ENCODE measurements at regions not wholly inside any gene's neighbourhood (a gene's known extent, or its start where the extent isn't known, plus 50 kb on each side); places are given as distances from the start of the nearest gene placed in this dataset.

- peaks cover 13 to 28% (median 21%) of the 10 kb centered on the region in 4 donors for H3K4me1 ChIP-seq
- WGBS, 2 donors: 88 to 91% methylated on average over 25 of the region's 25 CpGs
- TF ChIP-seq CTCF (IDR thresholded peaks at IDR 0.05) (no peak), EP300 (IDR thresholded peaks at IDR 0.05) (no peak), POLR2A (IDR thresholded peaks at IDR 0.05) (no peak), POLR2AphosphoS5 (IDR thresholded peaks at IDR 0.05) (no peak)
- H3K4me3 ChIP-seq: no peak overlapping the region
- H3K27ac ChIP-seq: peak overlapping the region in 2 of 4 donors; percentile 43 to 62
- DNase-seq (no peak), ATAC-seq (ENCODE audit: low FRiP score in 2 of 2) (no peak)
- H3K9me3 ChIP-seq: no peaks in the 10 kb centered on the region
- no peaks in the 10 kb centered on the region for H3K27me3 ChIP-seq
- no peaks in the 10 kb centered on the region for H3K36me3 ChIP-seq
Observed at GRCh38 chr15:66852064-66852905, 150.2 kb downstream of the SMAD6 start.

GRCh38 chr15:66854012-66854965 lies 152.3 kb downstream of the SMAD6 start:
- ATAC-seq (ENCODE audit: low FRiP score in 2 of 2) (no peak), DNase-seq (peak in 1 of 2 donors; percentile 13)
- Histone ChIP-seq H3K4me1 (peaks cover 13 to 28% (median 21%) of the 10 kb centered on the region in 4 donors), H3K4me3 (no peak overlapping the region), H3K36me3 (no peaks in the 10 kb centered on the region), H3K27me3 (no peaks in the 10 kb centered on the region), H3K27ac (no peak overlapping the region), H3K9me3 (no peaks in the 10 kb centered on the region)
- WGBS, 2 donors: 83 to 85% methylated on average over 23 of the region's 23 CpGs
- no peak for TF ChIP-seq CTCF (IDR thresholded peaks at IDR 0.05)
- TF ChIP-seq POLR2A (IDR thresholded peaks at IDR 0.05): no peak
- TF ChIP-seq EP300 (IDR thresholded peaks at IDR 0.05): no peak
- no peak for TF ChIP-seq POLR2AphosphoS5 (IDR thresholded peaks at IDR 0.05)

GRCh38 chr15:66855041-66855440 lies 153.0 kb downstream of the SMAD6 start:
- WGBS, 2 donors: 72 to 74% methylated on average over 1 of the region's 1 CpG
- Histone ChIP-seq H3K36me3 (no peaks in the 10 kb centered on the region), H3K27me3 (no peaks in the 10 kb centered on the region), H3K4me3 (no peak overlapping the region), H3K27ac (no peak overlapping the region), H3K9me3 (no peaks in the 10 kb centered on the region), H3K4me1 (peaks cover 13 to 26% (median 21%) of the 10 kb centered on the region in 4 donors)
- TF ChIP-seq EP300 (IDR thresholded peaks at IDR 0.05): no peak
- TF ChIP-seq CTCF (IDR thresholded peaks at IDR 0.05): no peak
- no peak for TF ChIP-seq POLR2A (IDR thresholded peaks at IDR 0.05)
- no peak for TF ChIP-seq POLR2AphosphoS5 (IDR thresholded peaks at IDR 0.05)
- no peak for DNase-seq
- no peak for ATAC-seq (ENCODE audit: low FRiP score in 2 of 2)

- H3K9me3 ChIP-seq: no peaks in the 10 kb centered on the region
- H3K4me3 ChIP-seq: no peak overlapping the region
- no peaks in the 10 kb centered on the region for H3K27me3 ChIP-seq
- no peak for ATAC-seq (ENCODE audit: low FRiP score in 2 of 2)
- no peak overlapping the region for H3K27ac ChIP-seq
- H3K36me3 ChIP-seq: no peaks in the 10 kb centered on the region
- TF ChIP-seq CTCF (IDR thresholded peaks at IDR 0.05): no peak
- H3K4me1 ChIP-seq: peaks cover 0 to 7% (median 4%) of the 10 kb centered on the region in 4 donors
- no peak for DNase-seq
Observed at GRCh38 chr15:66857694-66858093, 155.7 kb downstream of the SMAD6 start.

Measured in upper lobe of left lung (tissue), 6 donors.